ENCODE measurements at regions not wholly inside any gene's neighbourhood (a gene's known extent, or its start where the extent isn't known, plus 50 kb on each side); places are given as distances from the start of the nearest gene placed in this dataset.

DNA sequence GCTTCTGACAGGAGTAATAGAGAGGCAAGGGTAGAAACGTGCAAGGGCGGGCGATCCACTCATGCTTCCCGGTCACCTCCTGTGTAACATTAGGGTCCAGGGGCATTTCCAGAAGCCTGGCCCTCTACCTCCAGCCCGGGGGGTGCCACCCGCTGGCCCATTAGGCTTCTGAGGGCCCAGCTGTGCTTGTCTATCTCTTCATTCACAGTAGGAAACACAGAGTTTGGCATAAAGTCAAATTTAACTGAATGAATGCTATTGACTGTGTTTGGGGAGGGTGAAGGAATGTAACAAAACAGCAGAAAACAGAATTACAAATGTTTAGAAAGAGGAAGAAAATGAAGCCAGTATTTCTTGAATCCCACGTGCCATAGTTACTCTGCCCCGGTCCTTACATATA is 112.4 kb upstream of the SLC66A3 start:
- no peak for DNase-seq (ENCODE audit: low read depth, low spot score)

DNA sequence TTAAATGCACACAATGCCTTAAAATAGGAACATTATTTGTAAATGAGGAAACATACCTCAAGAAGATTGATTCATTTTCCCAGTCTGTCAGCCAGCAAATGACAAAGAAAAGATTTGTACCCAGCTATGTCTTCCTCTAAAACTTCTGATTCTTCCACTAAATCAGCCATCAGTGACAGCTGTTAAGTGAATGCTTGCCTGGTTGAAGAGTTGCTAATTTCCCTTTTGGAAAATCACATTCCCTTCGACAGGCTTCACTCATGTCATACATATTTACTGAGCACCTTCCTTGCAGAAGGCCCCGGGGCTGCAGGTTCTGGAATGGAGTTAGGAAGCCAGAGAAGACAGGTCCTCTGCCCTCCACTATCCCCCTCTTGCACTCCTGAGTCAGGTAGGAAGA is 112.0 kb upstream of the SLC66A3 start:
- peaks cover 9% of the 10 kb centered on the region for H3K9me3 Mint-ChIP-seq
- TF ChIP-seq, protein P1, sequence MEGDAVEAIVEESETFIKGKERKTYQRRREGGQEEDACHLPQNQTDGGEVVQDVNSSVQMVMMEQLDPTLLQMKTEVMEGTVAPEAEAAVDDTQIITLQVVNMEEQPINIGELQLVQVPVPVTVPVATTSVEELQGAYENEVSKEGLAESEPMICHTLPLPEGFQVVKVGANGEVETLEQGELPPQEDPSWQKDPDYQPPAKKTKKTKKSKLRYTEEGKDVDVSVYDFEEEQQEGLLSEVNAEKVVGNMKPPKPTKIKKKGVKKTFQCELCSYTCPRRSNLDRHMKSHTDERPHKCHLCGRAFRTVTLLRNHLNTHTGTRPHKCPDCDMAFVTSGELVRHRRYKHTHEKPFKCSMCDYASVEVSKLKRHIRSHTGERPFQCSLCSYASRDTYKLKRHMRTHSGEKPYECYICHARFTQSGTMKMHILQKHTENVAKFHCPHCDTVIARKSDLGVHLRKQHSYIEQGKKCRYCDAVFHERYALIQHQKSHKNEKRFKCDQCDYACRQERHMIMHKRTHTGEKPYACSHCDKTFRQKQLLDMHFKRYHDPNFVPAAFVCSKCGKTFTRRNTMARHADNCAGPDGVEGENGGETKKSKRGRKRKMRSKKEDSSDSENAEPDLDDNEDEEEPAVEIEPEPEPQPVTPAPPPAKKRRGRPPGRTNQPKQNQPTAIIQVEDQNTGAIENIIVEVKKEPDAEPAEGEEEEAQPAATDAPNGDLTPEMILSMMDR (conservative IDR thresholded peaks at IDR 0.05), result no peak
- H3K27ac Mint-ChIP-seq (ENCODE audit: unreplicated experiment), result no peak overlapping the region
- peaks cover 7% of the 10 kb centered on the region for H3K27me3 Mint-ChIP-seq (ENCODE audit: low read depth)
- H3K4me1 Mint-ChIP-seq, result no peaks in the 10 kb centered on the region
- H3K36me3 Mint-ChIP-seq (ENCODE audit: low read depth), result peaks cover 4% of the 10 kb centered on the region
- no peak overlapping the region for H3K4me3 Mint-ChIP-seq
- DNase-seq (ENCODE audit: low read depth, low spot score), result no peak

More for the DNA sequence above, 112.4 kb upstream of the SLC66A3 start:
- Mint-ChIP-seq H3K9me3 (peaks cover 12% of the 10 kb centered on the region), H3K27me3 (ENCODE audit: low read depth) (peaks cover 9% of the 10 kb centered on the region), H3K4me3 (no peak overlapping the region), H3K36me3 (ENCODE audit: low read depth) (peaks cover 4% of the 10 kb centered on the region), H3K27ac (ENCODE audit: unreplicated experiment) (no peak overlapping the region), H3K4me1 (no peaks in the 10 kb centered on the region)
- TF ChIP-seq, protein P1 (conservative IDR thresholded peaks at IDR 0.05), result no peak

- Mint-ChIP-seq H3K27me3 (ENCODE audit: low read depth) (peaks cover 7% of the 10 kb centered on the region), H3K4me3 (no peak overlapping the region), H3K36me3 (ENCODE audit: low read depth) (peaks cover 4% of the 10 kb centered on the region), H3K9me3 (peaks cover 4% of the 10 kb centered on the region), H3K4me1 (no peaks in the 10 kb centered on the region), H3K27ac (ENCODE audit: unreplicated experiment) (no peak overlapping the region)
- DNase-seq (ENCODE audit: low read depth, low spot score), result no peak
- TF ChIP-seq, protein P1 (conservative IDR thresholded peaks at IDR 0.05), result no peak
Measured at GRCh38 chr2:11044201-11044600, 111.1 kb upstream of the SLC66A3 start.

DNA sequence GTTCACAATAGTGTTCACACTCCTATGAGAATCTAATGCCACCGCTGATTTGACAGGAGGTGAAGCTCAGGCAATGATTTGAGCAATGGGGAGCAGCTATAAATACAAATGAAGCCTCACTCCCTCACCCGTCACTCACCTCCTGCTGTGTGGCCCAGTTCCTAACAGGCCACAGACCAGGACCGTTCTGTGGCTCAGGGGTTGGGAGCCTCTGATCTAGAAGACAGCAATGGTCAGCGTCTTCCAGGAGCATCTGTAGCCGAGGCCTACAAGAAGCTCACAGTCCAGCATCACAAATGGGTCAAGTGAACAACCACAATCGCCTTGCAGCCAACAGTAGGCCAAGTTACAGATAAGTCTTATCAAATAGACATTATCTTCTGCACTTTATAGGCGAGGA is 110.0 kb upstream of the SLC66A3 start:
- Mint-ChIP-seq H3K4me3 (no peak overlapping the region), H3K27me3 (ENCODE audit: low read depth) (peaks cover 2% of the 10 kb centered on the region), H3K36me3 (ENCODE audit: low read depth) (no peaks in the 10 kb centered on the region), H3K27ac (ENCODE audit: unreplicated experiment) (no peak overlapping the region), H3K9me3 (no peaks in the 10 kb centered on the region), H3K4me1 (no peaks in the 10 kb centered on the region)
- DNase-seq (ENCODE audit: low read depth, low spot score), result no peak
- TF ChIP-seq, protein P1 (conservative IDR thresholded peaks at IDR 0.05), result no peak

GRCh38 chr2:11048335-11049008 is 106.8 kb upstream of the SLC66A3 start:
- no peak overlapping the region for H3K27ac Mint-ChIP-seq (ENCODE audit: unreplicated experiment)

More at GRCh38 chr2:11048335-11049008, 106.8 kb upstream of the SLC66A3 start:
- Mint-ChIP-seq H3K36me3 (ENCODE audit: low read depth) (no peaks in the 10 kb centered on the region), H3K4me3 (no peak overlapping the region), H3K4me1 (no peaks in the 10 kb centered on the region), H3K9me3 (no peaks in the 10 kb centered on the region), H3K27me3 (ENCODE audit: low read depth) (no peaks in the 10 kb centered on the region)
- no peak for DNase-seq (ENCODE audit: low read depth, low spot score)
- TF ChIP-seq, protein P1 (conservative IDR thresholded peaks at IDR 0.05), result no peak
